ENCODE measurements at regions not wholly inside any gene's neighbourhood (a gene's known extent, or its start where the extent isn't known, plus 50 kb on each side); places are given as distances from the start of the nearest gene placed in this dataset.
A peak's percentile ranks its signal among the peaks of the same experiment; 100 is the strongest.

DNA sequence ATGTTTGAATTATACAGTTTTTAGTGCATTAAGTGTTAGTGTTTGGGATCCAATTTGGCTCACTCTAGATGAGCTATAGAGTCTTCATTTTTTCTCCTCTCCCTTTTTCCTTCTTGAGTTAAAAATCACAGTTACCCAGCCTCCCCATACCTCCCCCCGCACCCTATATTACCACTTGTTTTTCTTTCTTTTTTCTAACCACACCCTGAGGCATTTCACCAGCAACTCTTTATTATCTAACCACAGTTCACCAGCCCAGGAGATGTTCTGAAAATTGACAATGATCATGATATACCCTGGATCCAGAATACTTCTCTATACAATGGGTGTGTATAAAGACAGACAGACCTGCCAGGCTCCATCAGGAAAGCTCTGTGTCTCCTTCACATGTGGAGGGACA is 86.5 kb upstream of the UBL3 start (continued):
- TF ChIP-seq, protein P1, sequence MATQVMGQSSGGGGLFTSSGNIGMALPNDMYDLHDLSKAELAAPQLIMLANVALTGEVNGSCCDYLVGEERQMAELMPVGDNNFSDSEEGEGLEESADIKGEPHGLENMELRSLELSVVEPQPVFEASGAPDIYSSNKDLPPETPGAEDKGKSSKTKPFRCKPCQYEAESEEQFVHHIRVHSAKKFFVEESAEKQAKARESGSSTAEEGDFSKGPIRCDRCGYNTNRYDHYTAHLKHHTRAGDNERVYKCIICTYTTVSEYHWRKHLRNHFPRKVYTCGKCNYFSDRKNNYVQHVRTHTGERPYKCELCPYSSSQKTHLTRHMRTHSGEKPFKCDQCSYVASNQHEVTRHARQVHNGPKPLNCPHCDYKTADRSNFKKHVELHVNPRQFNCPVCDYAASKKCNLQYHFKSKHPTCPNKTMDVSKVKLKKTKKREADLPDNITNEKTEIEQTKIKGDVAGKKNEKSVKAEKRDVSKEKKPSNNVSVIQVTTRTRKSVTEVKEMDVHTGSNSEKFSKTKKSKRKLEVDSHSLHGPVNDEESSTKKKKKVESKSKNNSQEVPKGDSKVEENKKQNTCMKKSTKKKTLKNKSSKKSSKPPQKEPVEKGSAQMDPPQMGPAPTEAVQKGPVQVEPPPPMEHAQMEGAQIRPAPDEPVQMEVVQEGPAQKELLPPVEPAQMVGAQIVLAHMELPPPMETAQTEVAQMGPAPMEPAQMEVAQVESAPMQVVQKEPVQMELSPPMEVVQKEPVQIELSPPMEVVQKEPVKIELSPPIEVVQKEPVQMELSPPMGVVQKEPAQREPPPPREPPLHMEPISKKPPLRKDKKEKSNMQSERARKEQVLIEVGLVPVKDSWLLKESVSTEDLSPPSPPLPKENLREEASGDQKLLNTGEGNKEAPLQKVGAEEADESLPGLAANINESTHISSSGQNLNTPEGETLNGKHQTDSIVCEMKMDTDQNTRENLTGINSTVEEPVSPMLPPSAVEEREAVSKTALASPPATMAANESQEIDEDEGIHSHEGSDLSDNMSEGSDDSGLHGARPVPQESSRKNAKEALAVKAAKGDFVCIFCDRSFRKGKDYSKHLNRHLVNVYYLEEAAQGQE (IDR thresholded peaks at IDR 0.05; ENCODE audit: unreplicated experiment): no peak

DNA sequence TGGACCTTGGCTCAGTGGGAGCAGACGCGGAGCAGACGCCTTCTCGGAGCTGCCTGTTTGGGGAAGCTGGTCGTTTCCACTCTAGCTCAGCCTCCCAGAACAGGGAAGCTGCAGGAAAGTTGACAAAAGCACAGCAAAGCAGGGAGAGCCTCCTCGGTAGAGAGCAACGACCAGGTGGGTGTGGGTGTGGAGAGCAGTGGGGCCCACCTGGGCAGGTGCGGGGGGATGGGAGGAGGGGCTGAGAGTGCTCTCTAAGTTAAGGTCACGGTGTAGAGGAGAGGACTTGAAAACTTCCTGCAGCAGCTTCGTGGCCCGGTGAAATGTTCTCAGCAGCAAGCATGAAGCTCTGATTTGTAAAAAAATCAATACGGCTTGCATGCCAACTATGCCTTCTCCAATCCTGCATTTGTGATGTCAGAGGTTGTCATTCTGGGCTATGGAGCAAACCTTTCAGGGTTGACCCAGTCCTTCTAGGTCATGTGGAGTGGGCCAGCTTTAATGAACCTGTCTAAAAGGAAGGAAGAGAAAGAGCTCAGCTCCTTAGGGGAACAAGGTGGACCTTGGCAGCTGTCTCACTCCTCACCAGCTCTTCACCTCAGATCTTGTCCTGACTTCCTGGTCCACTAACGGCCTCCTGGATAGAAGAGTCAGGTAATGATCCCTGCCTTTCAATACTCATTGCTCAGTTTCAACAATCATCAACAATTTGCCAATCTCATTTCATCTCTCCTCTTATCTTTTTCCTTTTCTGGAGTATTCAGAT is 85.8 kb upstream of the UBL3 start:
- no peak overlapping the region; the same call in 2 of the 3 replicates for H3K4me3 Mint-ChIP-seq
- H3K4me1 Mint-ChIP-seq: peaks cover 40% of the 10 kb centered on the region
- peaks cover 11% of the 10 kb centered on the region for H3K27me3 Mint-ChIP-seq (ENCODE audit: insufficient read depth, low read depth, poor library complexity)
- ATAC-seq: peak; percentile 53
- H3K9me3 Mint-ChIP-seq: no peaks in the 10 kb centered on the region
- Histone ChIP-seq H3F3A (replicated peaks; ENCODE audit: low read depth) (no peaks in the 10 kb centered on the region), H3K36me3 (ENCODE audit: insufficient read depth) (no peaks in the 10 kb centered on the region), H3K27ac (ENCODE audit: low read depth) (no peak overlapping the region), H4K20me1 (replicated peaks; ENCODE audit: insufficient read depth) (no peaks in the 10 kb centered on the region), H3K4me2 (peak overlapping the region; percentile 36; the same call in 1 of the 2 replicates), H2AFZ (peak overlapping the region; percentile 95), H3K4me1 (ENCODE audit: insufficient read depth) (peaks cover 20% of the 10 kb centered on the region; the same call in 1 of the 2 replicates), H3K9me2 (ENCODE audit: insufficient read depth) (peaks cover 6% of the 10 kb centered on the region; the same call in 1 of the 2 replicates), H3K27me3 (ENCODE audit: insufficient read depth) (no peaks in the 10 kb centered on the region), H3K4me3 (no peak overlapping the region), H3K79me2 (replicated peaks; ENCODE audit: insufficient read depth) (no peaks in the 10 kb centered on the region)
- no peak for DNase-seq (ENCODE audit: low spot score)
- no peak overlapping the region for H3K27ac Mint-ChIP-seq
- H3K36me3 Mint-ChIP-seq (ENCODE audit: low read depth): no peaks in the 10 kb centered on the region
- TF ChIP-seq CREB1 (CRISPR knock-in tag; IDR thresholded peaks at IDR 0.05; ENCODE audit: low read depth): no peak
- TF ChIP-seq, protein P2, sequence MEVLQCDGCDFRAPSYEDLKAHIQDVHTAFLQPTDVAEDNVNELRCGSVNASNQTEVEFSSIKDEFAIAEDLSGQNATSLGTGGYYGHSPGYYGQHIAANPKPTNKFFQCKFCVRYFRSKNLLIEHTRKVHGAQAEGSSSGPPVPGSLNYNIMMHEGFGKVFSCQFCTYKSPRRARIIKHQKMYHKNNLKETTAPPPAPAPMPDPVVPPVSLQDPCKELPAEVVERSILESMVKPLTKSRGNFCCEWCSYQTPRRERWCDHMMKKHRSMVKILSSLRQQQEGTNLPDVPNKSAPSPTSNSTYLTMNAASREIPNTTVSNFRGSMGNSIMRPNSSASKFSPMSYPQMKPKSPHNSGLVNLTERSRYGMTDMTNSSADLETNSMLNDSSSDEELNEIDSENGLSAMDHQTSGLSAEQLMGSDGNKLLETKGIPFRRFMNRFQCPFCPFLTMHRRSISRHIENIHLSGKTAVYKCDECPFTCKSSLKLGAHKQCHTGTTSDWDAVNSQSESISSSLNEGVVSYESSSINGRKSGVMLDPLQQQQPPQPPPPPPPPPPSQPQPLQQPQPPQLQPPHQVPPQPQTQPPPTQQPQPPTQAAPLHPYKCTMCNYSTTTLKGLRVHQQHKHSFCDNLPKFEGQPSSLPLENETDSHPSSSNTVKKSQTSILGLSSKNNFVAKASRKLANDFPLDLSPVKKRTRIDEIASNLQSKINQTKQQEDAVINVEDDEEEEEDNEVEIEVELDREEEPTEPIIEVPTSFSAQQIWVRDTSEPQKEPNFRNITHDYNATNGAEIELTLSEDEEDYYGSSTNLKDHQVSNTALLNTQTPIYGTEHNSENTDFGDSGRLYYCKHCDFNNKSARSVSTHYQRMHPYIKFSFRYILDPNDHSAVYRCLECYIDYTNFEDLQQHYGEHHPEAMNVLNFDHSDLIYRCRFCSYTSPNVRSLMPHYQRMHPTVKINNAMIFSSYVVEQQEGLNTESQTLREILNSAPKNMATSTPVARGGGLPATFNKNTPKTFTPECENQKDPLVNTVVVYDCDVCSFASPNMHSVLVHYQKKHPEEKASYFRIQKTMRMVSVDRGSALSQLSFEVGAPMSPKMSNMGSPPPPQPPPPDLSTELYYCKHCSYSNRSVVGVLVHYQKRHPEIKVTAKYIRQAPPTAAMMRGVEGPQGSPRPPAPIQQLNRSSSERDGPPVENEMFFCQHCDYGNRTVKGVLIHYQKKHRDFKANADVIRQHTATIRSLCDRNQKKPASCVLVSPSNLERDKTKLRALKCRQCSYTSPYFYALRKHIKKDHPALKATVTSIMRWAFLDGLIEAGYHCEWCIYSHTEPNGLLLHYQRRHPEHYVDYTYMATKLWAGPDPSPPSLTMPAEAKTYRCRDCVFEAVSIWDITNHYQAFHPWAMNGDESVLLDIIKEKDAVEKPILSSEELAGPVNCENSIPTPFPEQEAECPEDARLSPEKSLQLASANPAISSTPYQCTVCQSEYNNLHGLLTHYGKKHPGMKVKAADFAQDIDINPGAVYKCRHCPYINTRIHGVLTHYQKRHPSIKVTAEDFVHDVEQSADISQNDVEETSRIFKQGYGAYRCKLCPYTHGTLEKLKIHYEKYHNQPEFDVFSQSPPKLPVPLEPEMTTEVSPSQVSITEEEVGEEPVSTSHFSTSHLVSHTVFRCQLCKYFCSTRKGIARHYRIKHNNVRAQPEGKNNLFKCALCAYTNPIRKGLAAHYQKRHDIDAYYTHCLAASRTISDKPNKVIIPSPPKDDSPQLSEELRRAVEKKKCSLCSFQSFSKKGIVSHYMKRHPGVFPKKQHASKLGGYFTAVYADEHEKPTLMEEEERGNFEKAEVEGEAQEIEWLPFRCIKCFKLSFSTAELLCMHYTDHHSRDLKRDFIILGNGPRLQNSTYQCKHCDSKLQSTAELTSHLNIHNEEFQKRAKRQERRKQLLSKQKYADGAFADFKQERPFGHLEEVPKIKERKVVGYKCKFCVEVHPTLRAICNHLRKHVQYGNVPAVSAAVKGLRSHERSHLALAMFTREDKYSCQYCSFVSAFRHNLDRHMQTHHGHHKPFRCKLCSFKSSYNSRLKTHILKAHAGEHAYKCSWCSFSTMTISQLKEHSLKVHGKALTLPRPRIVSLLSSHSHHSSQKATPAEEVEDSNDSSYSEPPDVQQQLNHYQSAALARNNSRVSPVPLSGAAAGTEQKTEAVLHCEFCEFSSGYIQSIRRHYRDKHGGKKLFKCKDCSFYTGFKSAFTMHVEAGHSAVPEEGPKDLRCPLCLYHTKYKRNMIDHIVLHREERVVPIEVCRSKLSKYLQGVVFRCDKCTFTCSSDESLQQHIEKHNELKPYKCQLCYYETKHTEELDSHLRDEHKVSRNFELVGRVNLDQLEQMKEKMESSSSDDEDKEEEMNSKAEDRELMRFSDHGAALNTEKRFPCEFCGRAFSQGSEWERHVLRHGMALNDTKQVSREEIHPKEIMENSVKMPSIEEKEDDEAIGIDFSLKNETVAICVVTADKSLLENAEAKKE (CRISPR knock-in tag; IDR thresholded peaks at IDR 0.05): no peak
- TF ChIP-seq NANOG (IDR thresholded peaks at IDR 0.05; ENCODE audit: borderline replicate concordance): no peak
- no peak for TF ChIP-seq ZNF114 (CRISPR knock-in tag; IDR thresholded peaks at IDR 0.05)
- TF ChIP-seq, protein P3, sequence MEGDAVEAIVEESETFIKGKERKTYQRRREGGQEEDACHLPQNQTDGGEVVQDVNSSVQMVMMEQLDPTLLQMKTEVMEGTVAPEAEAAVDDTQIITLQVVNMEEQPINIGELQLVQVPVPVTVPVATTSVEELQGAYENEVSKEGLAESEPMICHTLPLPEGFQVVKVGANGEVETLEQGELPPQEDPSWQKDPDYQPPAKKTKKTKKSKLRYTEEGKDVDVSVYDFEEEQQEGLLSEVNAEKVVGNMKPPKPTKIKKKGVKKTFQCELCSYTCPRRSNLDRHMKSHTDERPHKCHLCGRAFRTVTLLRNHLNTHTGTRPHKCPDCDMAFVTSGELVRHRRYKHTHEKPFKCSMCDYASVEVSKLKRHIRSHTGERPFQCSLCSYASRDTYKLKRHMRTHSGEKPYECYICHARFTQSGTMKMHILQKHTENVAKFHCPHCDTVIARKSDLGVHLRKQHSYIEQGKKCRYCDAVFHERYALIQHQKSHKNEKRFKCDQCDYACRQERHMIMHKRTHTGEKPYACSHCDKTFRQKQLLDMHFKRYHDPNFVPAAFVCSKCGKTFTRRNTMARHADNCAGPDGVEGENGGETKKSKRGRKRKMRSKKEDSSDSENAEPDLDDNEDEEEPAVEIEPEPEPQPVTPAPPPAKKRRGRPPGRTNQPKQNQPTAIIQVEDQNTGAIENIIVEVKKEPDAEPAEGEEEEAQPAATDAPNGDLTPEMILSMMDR (conservative IDR thresholded peaks at IDR 0.05; ENCODE audit: low read depth in 2 of 2): no peak
- TF ChIP-seq, protein P4, sequence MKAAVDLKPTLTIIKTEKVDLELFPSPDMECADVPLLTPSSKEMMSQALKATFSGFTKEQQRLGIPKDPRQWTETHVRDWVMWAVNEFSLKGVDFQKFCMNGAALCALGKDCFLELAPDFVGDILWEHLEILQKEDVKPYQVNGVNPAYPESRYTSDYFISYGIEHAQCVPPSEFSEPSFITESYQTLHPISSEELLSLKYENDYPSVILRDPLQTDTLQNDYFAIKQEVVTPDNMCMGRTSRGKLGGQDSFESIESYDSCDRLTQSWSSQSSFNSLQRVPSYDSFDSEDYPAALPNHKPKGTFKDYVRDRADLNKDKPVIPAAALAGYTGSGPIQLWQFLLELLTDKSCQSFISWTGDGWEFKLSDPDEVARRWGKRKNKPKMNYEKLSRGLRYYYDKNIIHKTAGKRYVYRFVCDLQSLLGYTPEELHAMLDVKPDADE (IDR thresholded peaks at IDR 0.05): no peak
- TF ChIP-seq EZH2phosphoT487 (IDR thresholded peaks at IDR 0.05; ENCODE audit: unreplicated experiment): no peak

Measured in GM23338 (cell line).